ENCODE measurements at regions not wholly inside any gene's neighbourhood (a gene's known extent, or its start where the extent isn't known, plus 50 kb on each side); places are given as distances from the start of the nearest gene placed in this dataset.
A peak's percentile ranks its signal among the peaks of the same experiment; 100 is the strongest.

- DNase-seq (ENCODE audit: low read depth) = peak; percentile 55
These were observed 210.7 kb upstream of the SLC24A2 start for GRCh38 chr9:19999491-20000057.

- no peak for DNase-seq (ENCODE audit: low read depth)
These were observed 210.1 kb upstream of the SLC24A2 start for GRCh38 chr9:19998823-19999455.

GRCh38 chr9:19998153-19998552 is 209.3 kb upstream of the SLC24A2 start:
- no peak for DNase-seq (ENCODE audit: low read depth)

DNA sequence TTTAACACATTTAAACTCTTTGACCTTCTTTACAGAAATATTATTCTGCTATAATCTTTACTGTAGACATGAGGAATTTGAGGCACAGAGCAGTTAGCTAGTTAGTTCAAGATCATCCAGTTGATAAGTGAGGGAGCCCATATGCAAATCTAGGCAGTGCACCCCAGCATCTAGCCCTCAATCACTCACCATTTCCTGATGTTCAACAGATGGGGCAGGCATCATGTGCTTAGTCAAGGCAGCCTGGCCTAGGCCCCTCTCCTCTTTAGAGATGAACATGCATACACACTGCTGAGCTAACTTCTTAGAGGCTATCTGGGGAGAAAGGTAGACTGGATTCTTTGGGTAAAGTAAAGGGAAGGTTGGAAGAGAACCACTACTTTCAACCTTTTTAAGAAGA is 206.8 kb upstream of the SLC24A2 start:
- no peak for DNase-seq (ENCODE audit: low read depth)

GRCh38 chr9:19994296-19994695 is 205.5 kb upstream of the SLC24A2 start:
- no peak for DNase-seq (ENCODE audit: low read depth)

DNA sequence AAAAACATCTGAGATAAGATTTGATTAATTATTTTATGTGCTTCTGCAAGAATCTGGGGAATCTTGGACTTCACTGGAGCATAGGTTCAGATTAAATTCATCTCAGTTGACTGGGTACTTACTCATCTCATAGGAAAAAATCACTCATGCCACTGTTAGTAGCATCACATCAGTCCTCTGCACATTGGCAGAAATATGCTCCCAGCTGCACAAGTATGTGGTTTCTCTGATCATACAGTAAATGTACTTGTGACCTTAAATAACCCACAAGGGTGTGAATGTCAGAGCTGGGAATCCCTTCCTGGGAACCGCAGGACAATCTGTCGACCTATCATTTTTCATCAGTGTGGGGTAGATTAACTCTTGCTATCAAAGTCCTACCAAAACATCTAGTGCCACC is 203.7 kb upstream of the SLC24A2 start:
- DNase-seq (ENCODE audit: low read depth) = no peak

DNA sequence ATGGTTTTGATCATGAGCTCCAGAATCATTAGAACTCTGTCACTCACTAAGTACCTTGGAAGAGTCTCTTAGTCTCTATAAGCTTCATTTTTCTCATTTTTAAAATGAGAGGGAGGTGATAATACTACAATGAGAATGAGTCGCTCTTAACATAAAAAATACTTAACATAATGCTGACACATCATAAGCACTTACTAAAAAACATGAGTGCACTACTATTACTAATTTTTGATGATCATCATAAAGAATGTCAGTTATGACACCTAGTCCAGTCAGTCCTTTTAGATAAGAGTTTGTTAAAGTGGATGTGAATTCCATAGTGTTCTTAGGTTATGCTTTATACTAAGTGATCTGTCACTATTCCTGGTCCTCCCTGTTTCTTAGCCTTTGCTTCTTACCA is 200.4 kb upstream of the SLC24A2 start:
- no peak for DNase-seq (ENCODE audit: low read depth)

DNA sequence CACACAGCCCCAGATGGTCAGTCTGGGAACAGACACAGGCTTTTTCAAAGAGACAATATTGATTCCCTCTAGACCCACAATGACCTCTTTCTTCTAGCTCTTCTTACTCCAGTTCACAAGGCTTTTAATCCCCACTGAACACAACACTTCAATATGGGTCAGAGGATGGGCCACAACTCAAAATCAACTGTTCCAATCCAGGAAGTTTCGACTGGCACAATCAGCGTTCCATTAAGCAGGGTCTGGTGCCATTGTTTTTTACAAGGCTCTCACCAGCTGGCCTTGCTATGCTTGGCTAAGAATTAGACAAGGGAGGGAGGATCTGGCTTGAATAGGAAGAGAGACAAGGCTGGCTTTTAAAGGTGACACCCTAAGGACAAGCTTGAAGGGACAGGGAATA is 199.4 kb upstream of the SLC24A2 start:
- no peak for DNase-seq (ENCODE audit: low read depth)

DNA sequence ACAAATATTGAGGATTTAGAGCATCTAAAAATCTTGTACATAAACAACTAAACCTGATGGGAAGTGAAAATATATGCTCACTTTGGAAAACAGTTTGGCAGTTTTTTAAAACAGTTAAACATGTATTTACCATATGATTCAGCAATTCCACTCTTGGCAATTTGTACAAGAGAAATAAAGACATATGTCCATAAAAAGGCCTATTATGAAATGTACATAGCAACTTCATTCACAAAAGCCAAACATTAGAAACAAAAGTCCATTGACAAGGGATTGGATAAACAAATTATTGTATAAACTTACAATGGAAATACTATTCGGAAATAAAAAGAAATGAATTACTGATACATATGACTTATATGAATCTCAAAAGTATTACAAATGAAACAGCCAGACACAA is 196.2 kb upstream of the SLC24A2 start:
- DNase-seq (ENCODE audit: low read depth) = no peak

DNA sequence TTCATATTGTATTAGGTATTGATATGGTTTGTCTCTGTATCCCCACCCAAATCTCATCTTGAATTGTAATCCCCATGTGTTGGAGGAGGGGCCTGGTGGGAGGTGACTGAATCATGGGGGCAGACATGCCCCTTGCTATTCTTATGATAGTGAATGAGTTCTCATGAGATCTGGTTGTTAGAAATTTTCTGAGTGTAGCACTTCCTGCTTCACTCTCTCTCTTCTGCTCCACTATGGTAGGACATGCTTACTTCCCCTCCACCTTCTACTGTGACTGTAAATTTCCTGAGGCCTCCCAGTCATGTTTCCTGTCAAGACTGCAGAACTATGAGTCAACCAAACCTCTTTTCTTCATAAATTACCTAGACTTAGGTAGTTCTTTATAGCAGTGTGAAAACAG is 187.4 kb upstream of the SLC24A2 start:
- no peak for DNase-seq (ENCODE audit: low read depth)

DNA sequence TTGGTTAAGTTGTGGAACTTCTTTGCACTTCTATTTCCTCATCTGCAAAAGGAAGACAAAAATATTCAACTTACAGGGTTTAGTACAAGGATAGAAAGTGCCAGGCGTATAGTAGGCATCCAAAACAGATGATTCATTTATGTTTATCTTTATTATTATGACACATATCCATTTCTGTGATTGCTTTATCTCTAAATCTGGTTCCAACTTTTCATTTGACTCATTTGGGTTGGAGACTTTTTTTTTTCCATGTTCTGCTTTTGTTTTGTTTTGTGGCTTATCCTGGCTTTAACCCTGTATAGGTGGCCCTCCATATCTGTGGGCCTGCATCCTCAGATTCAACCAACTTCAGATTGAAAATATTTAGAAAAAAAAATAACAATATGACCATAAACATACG is 186.7 kb upstream of the SLC24A2 start:
- DNase-seq (ENCODE audit: low read depth) = no peak

DNA sequence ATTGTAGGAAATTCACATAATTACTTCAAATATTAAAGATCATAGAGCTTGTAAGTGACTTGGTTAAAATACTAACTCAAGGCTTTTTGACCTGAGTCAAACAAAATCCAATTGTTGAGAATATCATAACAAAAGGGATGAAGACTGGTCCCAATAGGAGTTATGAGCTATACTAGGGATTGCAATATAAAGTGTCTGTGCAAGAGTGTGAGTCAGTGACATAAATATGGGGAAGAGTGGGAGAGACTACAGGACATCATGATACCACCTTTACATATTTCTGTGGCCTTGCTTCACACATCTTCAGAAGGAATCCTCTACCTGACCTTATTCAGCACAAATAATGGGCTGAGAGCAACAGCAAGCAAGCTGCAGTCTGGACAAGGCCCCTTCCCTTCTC is 180.9 kb upstream of the SLC24A2 start:
- DNase-seq (ENCODE audit: low read depth) = no peak

DNA sequence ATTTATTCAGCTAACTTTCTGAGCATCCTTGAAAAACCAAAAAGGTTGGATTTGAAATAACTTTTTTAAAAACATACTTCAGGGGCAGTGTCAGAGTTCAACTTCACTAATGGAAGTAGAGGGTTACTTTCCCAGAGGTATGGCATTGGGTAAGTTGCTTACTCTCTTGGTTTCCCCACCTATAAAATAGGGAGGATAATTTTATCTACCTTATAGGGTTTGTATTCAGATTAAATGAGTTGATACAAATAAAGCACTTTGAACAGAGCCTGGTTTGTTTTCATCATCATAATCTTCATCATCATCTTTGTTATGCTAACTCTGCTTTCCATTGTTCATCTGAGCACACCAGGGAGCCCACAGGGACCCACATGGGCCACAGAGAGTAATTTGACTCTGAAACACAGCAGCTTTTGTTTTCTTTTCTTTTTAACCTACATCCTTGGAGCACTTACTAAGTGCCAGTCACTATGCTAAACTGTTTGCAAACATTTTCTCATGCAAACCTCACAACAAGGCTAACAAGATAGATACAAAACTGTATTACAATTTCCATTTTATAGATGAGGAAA is 179.1 kb upstream of the SLC24A2 start:
- DNase-seq (ENCODE audit: low read depth) = no peak

GRCh38 chr9:19967216-19967887 is 178.5 kb upstream of the SLC24A2 start:
- no peak for DNase-seq (ENCODE audit: low read depth)

- no peak for DNase-seq (ENCODE audit: low read depth)
These were observed 176.5 kb upstream of the SLC24A2 start for GRCh38 chr9:19965336-19965735.

DNA sequence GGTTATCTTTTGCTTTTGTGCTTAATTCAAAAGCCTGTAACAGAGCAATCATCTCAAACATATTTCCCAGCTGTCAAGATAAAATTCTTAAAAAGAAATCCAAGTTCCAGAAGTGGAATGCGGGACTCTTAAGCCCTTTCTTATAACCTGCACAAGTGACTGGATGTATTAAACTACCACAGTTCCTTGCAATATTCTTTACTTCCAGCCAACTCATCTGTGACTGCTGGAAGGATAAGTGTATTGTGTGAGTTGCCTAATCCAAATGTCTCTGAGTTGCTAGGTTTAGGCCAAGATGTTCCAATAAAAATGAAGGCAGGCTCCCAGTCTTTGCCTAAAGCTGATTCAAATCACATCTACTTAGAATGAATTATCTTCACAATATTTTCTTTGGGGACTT is 159.2 kb upstream of the SLC24A2 start:
- no peak for DNase-seq (ENCODE audit: low read depth)

GRCh38 chr9:19946441-19947109 is 157.7 kb upstream of the SLC24A2 start:
- no peak for DNase-seq (ENCODE audit: low read depth)

GRCh38 chr9:19941874-19942273 is 153.0 kb upstream of the SLC24A2 start:
- no peak for DNase-seq (ENCODE audit: low read depth)

GRCh38 chr9:19940811-19941535 is 152.1 kb upstream of the SLC24A2 start:
- no peak for DNase-seq (ENCODE audit: low read depth)

GRCh38 chr9:19939734-19940278 is 151.0 kb upstream of the SLC24A2 start:
- no peak for DNase-seq (ENCODE audit: low read depth)

DNA sequence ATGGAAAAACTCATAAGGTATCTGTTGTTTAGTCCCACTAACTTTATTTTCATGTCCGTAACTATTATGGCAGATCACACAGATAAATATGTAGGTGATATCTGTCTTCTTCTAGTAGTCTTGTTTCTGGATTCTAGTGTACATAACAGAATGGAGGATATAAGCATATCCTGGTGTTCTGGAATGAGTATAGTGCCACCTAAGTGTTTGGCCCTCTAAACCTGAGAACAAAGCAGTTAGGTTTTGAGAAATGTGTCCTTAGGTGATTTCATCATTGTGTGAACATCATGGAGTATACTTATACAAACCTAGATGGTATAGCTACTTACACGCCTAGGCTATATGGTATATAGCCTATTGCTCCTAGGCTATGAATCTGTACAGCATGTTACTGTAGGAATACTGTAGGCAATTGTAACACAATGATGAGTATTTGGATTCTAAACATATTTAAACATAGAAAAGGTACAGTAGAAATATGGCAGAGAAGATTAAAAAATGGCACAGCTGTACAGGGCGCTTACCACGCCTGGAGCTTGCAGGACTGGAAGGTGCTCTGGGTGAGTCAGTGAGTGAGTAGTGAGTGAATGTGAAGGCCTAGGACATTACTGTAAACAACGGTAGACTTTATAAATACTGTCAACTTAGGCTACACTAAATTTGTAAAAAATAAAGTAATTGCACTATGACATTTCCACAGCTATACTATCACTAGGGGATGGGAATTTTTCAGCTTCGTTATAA is 150.3 kb upstream of the SLC24A2 start:
- DNase-seq (ENCODE audit: low read depth) = no peak
